Aorta (tissue), 5 donors: ENCODE measurements at regions not wholly inside any gene's neighbourhood (a gene's known extent, or its start where the extent isn't known, plus 50 kb on each side); places are given as distances from the start of the nearest gene placed in this dataset.

Experiments
- ATAC-seq: fragments of 200-7000 bp; cut with Tn5 transposase; one replicate; pipeline ENCODE4 v1.9.1; 2022; ENCODE audit warnings: moderate library complexity; ENCODE audit not compliant: low FRiP score
- DNase-seq, 2 donors: peaks; one replicate each; pipeline ENCODE4 v3.0.0-alpha.2; 2020
- H3K27ac ChIP-seq, 2 donors: one replicate each; pipeline ENCODE4 v1.5.1; 2013; ENCODE audit warnings: low read length in 2 of 2, mild to moderate bottlenecking in 2 of 2, moderate library complexity in 2 of 2, control low read depth in 1 of 2, inconsistent platforms in 1 of 2, low read depth in 1 of 2
- H3K27me3 ChIP-seq, 2 donors: one replicate each; pipeline ENCODE4 v1.6.1; 2013; ENCODE audit warnings: control low read depth in 1 of 2, low read length in 1 of 2, mild to moderate bottlenecking in 1 of 2, moderate library complexity in 1 of 2; ENCODE audit not compliant: insufficient read depth in 2 of 2, control insufficient read depth in 1 of 2
- H3K36me3 ChIP-seq, 2 donors: one replicate each; pipeline ENCODE4 v1.6.1; 2013; ENCODE audit warnings: control low read depth in 1 of 2, low read length in 1 of 2, mild to moderate bottlenecking in 1 of 2; ENCODE audit not compliant: insufficient read depth in 2 of 2, control insufficient read depth in 1 of 2
- H3K4me1 ChIP-seq, 2 donors: one replicate each; pipeline ENCODE4 v1.6.1; 2013; ENCODE audit warnings: low read length in 2 of 2, control low read depth in 1 of 2, mild to moderate bottlenecking in 1 of 2, moderate library complexity in 1 of 2; ENCODE audit not compliant: insufficient read depth in 2 of 2, control insufficient read depth in 1 of 2
- H3K4me3 ChIP-seq, 2 donors: one replicate each; pipeline ENCODE4 v1.5.1; 2013; ENCODE audit warnings: low read length in 2 of 2, control low read depth in 1 of 2, mild to moderate bottlenecking in 1 of 2
- H3K9me3 ChIP-seq: one replicate; pipeline ENCODE4 v1.6.1; 2013; ENCODE audit warnings: mild to moderate bottlenecking, low read length; ENCODE audit not compliant: control insufficient read depth
- WGBS, 2 donors: extraction: QIAGEN DNeasy Blood & Tissue Kit; methylation state at CpG; one replicate each; pipeline ENCODE4 v1.1.7; 2013; 5-methylcytosine and 5-hydroxymethylcytosine counted together
- intact Hi-C, 2 donors: fragments of 100-400 bp; cut with DNase I; formaldehyde crosslinking; loops; one replicate each; pipeline versions ENCODE4 v1.14.2 to v1.15.0; 2022
- donor health status: healthy with polysubstance abuse.
- donor health status: Bipolar disorder and iron deficiency.
- donor health status: DM: no; HTN: no; CAD: no.
- donor health status: DM: no; HTN: no; CAD: no.
- donor health status: DM: yes; HTN: yes; CAD: no.

GRCh38 chr3:118262800-118263402 is 771.7 kb downstream of the IGSF11 start:
- no peaks in the 10 kb centered on the region for H3K36me3 ChIP-seq
- H3K27me3 ChIP-seq = no peaks in the 10 kb centered on the region
- ATAC-seq (no peak), DNase-seq (no peak)
- no peaks in the 10 kb centered on the region for H3K4me1 ChIP-seq
- peaks cover 3% of the 10 kb centered on the region for H3K9me3 ChIP-seq
- H3K27ac ChIP-seq = no peak overlapping the region
- no peak overlapping the region for H3K4me3 ChIP-seq
- intact Hi-C loops = no loop called here
- WGBS, 2 donors = 79 to 80% methylated on average over 5 of the region's 5 CpGs

- intact Hi-C loops = no loop called here
- no peak for ATAC-seq
Observed at GRCh38 chr3:118267588-118267987, 767.1 kb downstream of the IGSF11 start.

GRCh38 chr3:118269537-118270125 is 765.0 kb downstream of the IGSF11 start:
- intact Hi-C loops = no loop called here
- DNase-seq (no peak), ATAC-seq (no peak)
- Histone ChIP-seq H3K4me3 (no peak overlapping the region), H3K9me3 (peaks cover 1% of the 10 kb centered on the region), H3K4me1 (no peaks in the 10 kb centered on the region), H3K27ac (no peak overlapping the region), H3K36me3 (no peaks in the 10 kb centered on the region), H3K27me3 (no peaks in the 10 kb centered on the region)
- WGBS, 2 donors = 95% methylated on average over 37 to 38 of the region's 38 CpGs

More at GRCh38 chr3:118267588-118267987, 767.1 kb downstream of the IGSF11 start:
- Histone ChIP-seq H3K4me3 (no peak overlapping the region), H3K27me3 (no peaks in the 10 kb centered on the region), H3K9me3 (peaks cover 1% of the 10 kb centered on the region), H3K36me3 (no peaks in the 10 kb centered on the region), H3K27ac (no peak overlapping the region), H3K4me1 (no peaks in the 10 kb centered on the region)
- no peak for DNase-seq
- 72 to 75% methylated on average over 3 of the region's 3 CpGs for WGBS, 2 donors

- Histone ChIP-seq H3K27me3 (no peaks in the 10 kb centered on the region), H3K4me3 (no peak overlapping the region), H3K4me1 (no peaks in the 10 kb centered on the region), H3K36me3 (no peaks in the 10 kb centered on the region), H3K9me3 (no peaks in the 10 kb centered on the region), H3K27ac (no peak overlapping the region)
- intact Hi-C loops = no loop called here
- no peak for DNase-seq
- no peak for ATAC-seq
- WGBS, 2 donors = 48 to 66% methylated on average over 2 of the region's 2 CpGs
Observed at GRCh38 chr3:118272991-118273390, 761.7 kb downstream of the IGSF11 start.

GRCh38 chr3:118277814-118278213 is 756.8 kb downstream of the IGSF11 start:
- H3K4me3 ChIP-seq = no peak overlapping the region
- no peak for ATAC-seq
- H3K27ac ChIP-seq = no peak overlapping the region
- WGBS, 2 donors = 85 to 86% methylated on average over 1 of the region's 1 CpG
- no peaks in the 10 kb centered on the region for H3K4me1 ChIP-seq
- intact Hi-C loops = no loop called here
- no peaks in the 10 kb centered on the region for H3K36me3 ChIP-seq
- H3K9me3 ChIP-seq = no peaks in the 10 kb centered on the region
- DNase-seq = no peak
- no peaks in the 10 kb centered on the region for H3K27me3 ChIP-seq

- no peak overlapping the region for H3K4me3 ChIP-seq
- no peaks in the 10 kb centered on the region for H3K27me3 ChIP-seq
- no peaks in the 10 kb centered on the region for H3K36me3 ChIP-seq
- H3K4me1 ChIP-seq = no peaks in the 10 kb centered on the region
- 86 to 94% methylated on average over 1 of the region's 1 CpG for WGBS, 2 donors
- intact Hi-C loops = no loop called here
- H3K27ac ChIP-seq = no peak overlapping the region
- no peak for ATAC-seq
- DNase-seq = no peak
- H3K9me3 ChIP-seq = peaks cover 2% of the 10 kb centered on the region
Observed at GRCh38 chr3:118292841-118293240, 741.8 kb downstream of the IGSF11 start.

GRCh38 chr3:118298133-118298532 is 736.5 kb downstream of the IGSF11 start:
- ATAC-seq (no peak), DNase-seq (no peak)
- Histone ChIP-seq H3K4me1 (no peaks in the 10 kb centered on the region), H3K9me3 (peaks cover 2% of the 10 kb centered on the region), H3K4me3 (no peak overlapping the region), H3K27ac (no peak overlapping the region), H3K27me3 (no peaks in the 10 kb centered on the region), H3K36me3 (no peaks in the 10 kb centered on the region)
- intact Hi-C loops = no loop called here

- H3K27me3 ChIP-seq = no peaks in the 10 kb centered on the region
- no peak overlapping the region for H3K27ac ChIP-seq
- WGBS, 2 donors = 10 to 13% methylated on average over 1 of the region's 1 CpG
- H3K4me3 ChIP-seq = no peak overlapping the region
- no peaks in the 10 kb centered on the region for H3K36me3 ChIP-seq
- H3K9me3 ChIP-seq = no peaks in the 10 kb centered on the region
- H3K4me1 ChIP-seq = no peaks in the 10 kb centered on the region
- intact Hi-C loops = no loop called here
- DNase-seq (no peak), ATAC-seq (no peak)
Observed at GRCh38 chr3:118304557-118304956, 730.1 kb downstream of the IGSF11 start.

GRCh38 chr3:118332699-118333098 is 701.9 kb downstream of the IGSF11 start:
- Histone ChIP-seq H3K27ac (no peak overlapping the region), H3K4me3 (no peak overlapping the region), H3K36me3 (no peaks in the 10 kb centered on the region), H3K27me3 (no peaks in the 10 kb centered on the region), H3K4me1 (no peaks in the 10 kb centered on the region), H3K9me3 (no peaks in the 10 kb centered on the region)
- intact Hi-C loops = no loop called here
- ATAC-seq (no peak), DNase-seq (no peak)
- 92 to 93% methylated on average over 2 of the region's 2 CpGs for WGBS, 2 donors
